OCI-LY1 (cell line): ENCODE measurements at regions not wholly inside any gene's neighbourhood (a gene's known extent, or its start where the extent isn't known, plus 50 kb on each side); places are given as distances from the start of the nearest gene placed in this dataset.
"Not testable (repeated sequence)": the region's sequence is repeated elsewhere in the genome, so short reads cannot be mapped to it uniquely, and the experiment has no call there.

Experiments
- H2AFZ ChIP-seq: fragments of 200-600 bp; sonication (generic), shearing (Covaris generic); 2 replicates; pipeline ENCODE4 v1.6.0; 2014; ENCODE audit warnings: antibody characterized with exemption, mild to moderate bottlenecking, low read length
- H3F3A ChIP-seq: fragments of 200-600 bp; sonication (generic), shearing (Covaris generic); 2 replicates; pipeline ENCODE4 v1.6.0; 2014; ENCODE audit warnings: mild to moderate bottlenecking, antibody characterized with exemption, low read length, moderate library complexity; ENCODE audit not compliant: insufficient read depth
- H3K27ac ChIP-seq: fragments of 200-600 bp; sonication (generic); 2 replicates; pipeline ENCODE4 v1.5.1; 2014; ENCODE audit warnings: low read length, mixed run types, mild to moderate bottlenecking, low read depth; ENCODE audit not compliant: poor library complexity, severe bottlenecking
- H3K27me3 ChIP-seq: fragments of 200-600 bp; sonication (generic); 2 replicates; pipeline ENCODE4 v1.6.0; 2014; ENCODE audit warnings: antibody characterized with exemption, mild to moderate bottlenecking, low read length, moderate library complexity; ENCODE audit not compliant: insufficient read depth
- H3K36me3 ChIP-seq: fragments of 200-600 bp; sonication (generic); 2 replicates; pipeline ENCODE4 v1.6.1; 2014; ENCODE audit warnings: mild to moderate bottlenecking, antibody characterized with exemption, low read length, moderate library complexity, mixed read lengths; ENCODE audit not compliant: insufficient read depth
- H3K4me1 ChIP-seq: fragments of 200-600 bp; sonication (generic); 2 replicates; pipeline ENCODE4 v1.5.1; 2014; ENCODE audit warnings: mild to moderate bottlenecking, low read length, moderate library complexity; ENCODE audit not compliant: insufficient read depth, severe bottlenecking
- H3K4me2 ChIP-seq: fragments of 200-600 bp; sonication (generic), shearing (Covaris generic); 2 replicates; pipeline ENCODE4 v1.6.1; 2014; ENCODE audit warnings: low read length
- H3K4me3 ChIP-seq: fragments of 200-600 bp; sonication (generic); 2 replicates; pipeline ENCODE4 v1.5.1; 2014; ENCODE audit warnings: low read length, low read depth, mild to moderate bottlenecking, mixed read lengths; ENCODE audit not compliant: poor library complexity, severe bottlenecking
- H3K79me2 ChIP-seq: fragments of 200-600 bp; shearing (Covaris generic); 2 replicates; pipeline ENCODE4 v1.6.1; 2016; ENCODE audit warnings: mixed run types, low read length, mixed read lengths; ENCODE audit not compliant: insufficient read depth
- H3K9ac ChIP-seq: fragments of 200-600 bp; sonication (generic), shearing (Covaris generic); 2 replicates; pipeline ENCODE4 v1.6.1; 2014; ENCODE audit warnings: mild to moderate bottlenecking, low read length, mixed read lengths
- H3K9me2 ChIP-seq: fragments of 200-600 bp; sonication (generic), shearing (Covaris generic); 2 replicates; pipeline ENCODE4 v1.6.1; 2014; ENCODE audit warnings: low read depth, mild to moderate bottlenecking, low read length, mixed read lengths
- H3K9me3 ChIP-seq: fragments of 200-600 bp; shearing (Covaris generic); 2 replicates; pipeline ENCODE4 v1.6.1; 2014; ENCODE audit warnings: low read length, mixed read lengths
- H4K20me1 ChIP-seq: fragments of 200-600 bp; sonication (generic), shearing (Covaris generic); 2 replicates; pipeline ENCODE4 v1.6.0; 2016; ENCODE audit warnings: mild to moderate bottlenecking, low read length; ENCODE audit not compliant: insufficient read depth
- EZH2 ChIP-seq: fragments of 200-600 bp; sonication (generic), shearing (Covaris generic); IDR thresholded peaks from 2 replicates; pipeline ENCODE4 v1.8.0; 2017; ENCODE audit warnings: borderline replicate concordance, mixed run types, mild to moderate bottlenecking, antibody characterized with exemption, low read length, moderate library complexity, mixed read lengths
- TF ChIP-seq, protein P1 (sequence below): fragments of 200-600 bp; sonication (generic), shearing (Covaris generic); IDR thresholded peaks from 2 replicates; pipeline ENCODE4 v1.5.1; 2017; ENCODE audit warnings: mild to moderate bottlenecking, antibody characterized with exemption, low read length, moderate library complexity, mixed read lengths

DNA sequence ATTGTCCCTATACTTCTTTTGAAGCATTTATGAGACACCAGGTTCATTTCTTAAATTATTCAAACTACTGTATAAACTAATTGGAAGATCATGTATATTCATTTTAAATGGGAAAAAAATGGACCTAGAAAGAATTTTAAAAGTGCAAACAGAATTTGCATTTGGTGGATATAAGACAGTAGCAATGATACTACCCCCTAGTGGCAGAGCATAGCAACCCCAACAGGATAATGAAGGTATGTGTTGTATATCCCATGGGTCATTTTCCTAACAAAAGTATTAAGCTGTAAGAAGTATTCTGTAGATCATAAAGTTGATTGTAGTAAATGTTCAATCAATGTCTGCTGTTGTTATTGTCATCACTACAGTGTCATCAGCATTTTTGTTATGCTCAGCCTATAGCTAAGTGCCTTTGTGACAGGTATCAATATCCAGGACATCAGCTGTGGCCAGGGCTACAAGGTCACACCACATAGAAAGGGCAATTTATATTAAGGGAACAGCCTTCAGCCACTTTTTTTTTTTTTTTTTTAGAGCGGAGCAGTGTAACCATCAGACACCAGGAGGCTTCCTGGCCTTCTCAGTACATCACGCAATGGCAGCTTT, 175.8 kb downstream of the FOXB1 start:
- Histone ChIP-seq H3K4me1 (no peaks in the 10 kb centered on the region), H3K9me2 (no peaks in the 10 kb centered on the region), H3K79me2 (no peaks in the 10 kb centered on the region), H3K36me3 (no peaks in the 10 kb centered on the region), H3F3A (no peaks in the 10 kb centered on the region), H2AFZ (no peak overlapping the region), H3K4me2 (no peak overlapping the region), H3K27me3 (no peaks in the 10 kb centered on the region), H3K4me3 (no peak overlapping the region), H3K9ac (no peak overlapping the region), H3K27ac (no peak overlapping the region), H4K20me1 (no peaks in the 10 kb centered on the region), H3K9me3 (no peaks in the 10 kb centered on the region)
- no peak for TF ChIP-seq EZH2
- TF ChIP-seq, protein P1, sequence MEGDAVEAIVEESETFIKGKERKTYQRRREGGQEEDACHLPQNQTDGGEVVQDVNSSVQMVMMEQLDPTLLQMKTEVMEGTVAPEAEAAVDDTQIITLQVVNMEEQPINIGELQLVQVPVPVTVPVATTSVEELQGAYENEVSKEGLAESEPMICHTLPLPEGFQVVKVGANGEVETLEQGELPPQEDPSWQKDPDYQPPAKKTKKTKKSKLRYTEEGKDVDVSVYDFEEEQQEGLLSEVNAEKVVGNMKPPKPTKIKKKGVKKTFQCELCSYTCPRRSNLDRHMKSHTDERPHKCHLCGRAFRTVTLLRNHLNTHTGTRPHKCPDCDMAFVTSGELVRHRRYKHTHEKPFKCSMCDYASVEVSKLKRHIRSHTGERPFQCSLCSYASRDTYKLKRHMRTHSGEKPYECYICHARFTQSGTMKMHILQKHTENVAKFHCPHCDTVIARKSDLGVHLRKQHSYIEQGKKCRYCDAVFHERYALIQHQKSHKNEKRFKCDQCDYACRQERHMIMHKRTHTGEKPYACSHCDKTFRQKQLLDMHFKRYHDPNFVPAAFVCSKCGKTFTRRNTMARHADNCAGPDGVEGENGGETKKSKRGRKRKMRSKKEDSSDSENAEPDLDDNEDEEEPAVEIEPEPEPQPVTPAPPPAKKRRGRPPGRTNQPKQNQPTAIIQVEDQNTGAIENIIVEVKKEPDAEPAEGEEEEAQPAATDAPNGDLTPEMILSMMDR = peak; percentile 91

DNA sequence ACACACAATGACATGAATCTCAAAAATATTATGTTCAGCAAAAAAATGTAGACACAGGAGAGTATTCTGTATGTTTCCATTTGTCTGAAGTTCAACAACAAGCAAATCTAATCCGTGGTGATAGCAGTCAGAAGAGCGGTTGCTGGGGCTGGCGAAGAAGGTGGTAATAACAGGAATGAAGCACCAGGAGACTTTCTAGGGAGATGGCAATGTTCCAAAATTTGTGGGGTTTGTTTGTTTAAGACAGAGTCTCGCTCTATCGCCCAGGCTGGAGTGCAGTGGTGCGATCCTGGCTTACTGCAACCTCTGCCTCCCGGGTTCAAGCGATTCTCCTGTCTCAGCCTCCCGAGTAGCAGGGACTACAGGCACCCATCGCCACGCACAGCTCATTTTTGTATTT, 177.8 kb downstream of the FOXB1 start:
- H3K36me3 ChIP-seq, H3K79me2 ChIP-seq, H3K4me2 ChIP-seq, H3K4me3 ChIP-seq, H3K9me3 ChIP-seq, H3K4me1 ChIP-seq, H3F3A ChIP-seq, H3K27ac ChIP-seq, H3K27me3 ChIP-seq, H4K20me1 ChIP-seq, H3K9ac ChIP-seq, H2AFZ ChIP-seq, H3K9me2 ChIP-seq: not testable (repeated sequence)

DNA sequence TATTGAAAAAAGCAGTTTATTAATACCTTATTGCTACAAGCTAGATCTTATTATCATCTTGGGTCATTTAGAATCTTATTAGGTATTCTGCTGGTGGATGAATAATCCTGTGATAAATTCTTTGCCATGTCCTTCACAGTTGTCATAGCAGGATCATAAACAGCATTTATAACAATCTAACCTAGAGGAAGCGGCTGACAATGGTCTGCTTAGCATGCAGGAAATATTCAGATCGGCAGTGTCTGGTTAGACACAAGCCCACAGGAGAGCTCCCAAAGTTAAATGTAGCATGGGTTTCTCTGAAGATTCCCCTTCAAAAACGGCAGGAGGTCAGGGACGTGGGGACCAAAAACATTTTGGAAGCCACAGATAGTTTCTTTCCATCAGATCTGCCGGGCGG, 179.3 kb downstream of the FOXB1 start:
- Histone ChIP-seq H3K4me2 (no peak overlapping the region), H4K20me1 (no peaks in the 10 kb centered on the region), H3K9ac (no peak overlapping the region), H3K27ac (no peak overlapping the region), H3K79me2 (no peaks in the 10 kb centered on the region), H3K27me3 (no peaks in the 10 kb centered on the region), H3F3A (no peaks in the 10 kb centered on the region), H3K9me2 (no peaks in the 10 kb centered on the region), H3K36me3 (no peaks in the 10 kb centered on the region), H3K4me1 (no peaks in the 10 kb centered on the region), H3K9me3 (no peaks in the 10 kb centered on the region), H3K4me3 (no peak overlapping the region), H2AFZ (no peak overlapping the region)
- no peak for TF ChIP-seq EZH2
- TF ChIP-seq, protein P1 = no peak

DNA sequence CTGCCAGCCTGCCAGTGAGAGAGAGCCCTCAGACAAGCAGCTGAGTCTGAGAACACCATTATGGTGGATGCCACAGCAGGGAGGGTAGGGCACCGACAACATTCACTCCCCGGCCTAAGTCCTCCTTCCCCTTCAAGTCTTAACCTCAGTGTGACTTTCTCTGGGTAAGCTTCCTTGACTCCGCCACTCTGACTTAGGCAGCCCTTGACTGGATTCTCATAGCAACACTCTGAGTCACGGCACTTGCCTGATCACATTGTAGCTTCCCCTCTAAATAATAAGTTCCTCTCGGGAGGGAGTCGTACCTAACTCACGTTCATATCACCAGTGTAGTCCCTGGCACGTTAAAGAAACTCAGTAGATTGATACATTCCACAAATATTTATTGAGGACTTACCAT, 180.5 kb downstream of the FOXB1 start:
- Histone ChIP-seq H3K9ac (no peak overlapping the region), H4K20me1 (no peaks in the 10 kb centered on the region), H3K79me2 (no peaks in the 10 kb centered on the region), H3F3A (no peaks in the 10 kb centered on the region), H2AFZ (no peak overlapping the region), H3K4me1 (no peaks in the 10 kb centered on the region), H3K4me3 (no peak overlapping the region), H3K36me3 (no peaks in the 10 kb centered on the region), H3K9me3 (no peaks in the 10 kb centered on the region), H3K4me2 (no peak overlapping the region), H3K27ac (no peak overlapping the region), H3K9me2 (no peaks in the 10 kb centered on the region), H3K27me3 (no peaks in the 10 kb centered on the region)
- TF ChIP-seq, protein P1 = no peak
- no peak for TF ChIP-seq EZH2
